ENCODE measurements at regions not wholly inside any gene's neighbourhood (a gene's known extent, or its start where the extent isn't known, plus 50 kb on each side); places are given as distances from the start of the nearest gene placed in this dataset.

DNA sequence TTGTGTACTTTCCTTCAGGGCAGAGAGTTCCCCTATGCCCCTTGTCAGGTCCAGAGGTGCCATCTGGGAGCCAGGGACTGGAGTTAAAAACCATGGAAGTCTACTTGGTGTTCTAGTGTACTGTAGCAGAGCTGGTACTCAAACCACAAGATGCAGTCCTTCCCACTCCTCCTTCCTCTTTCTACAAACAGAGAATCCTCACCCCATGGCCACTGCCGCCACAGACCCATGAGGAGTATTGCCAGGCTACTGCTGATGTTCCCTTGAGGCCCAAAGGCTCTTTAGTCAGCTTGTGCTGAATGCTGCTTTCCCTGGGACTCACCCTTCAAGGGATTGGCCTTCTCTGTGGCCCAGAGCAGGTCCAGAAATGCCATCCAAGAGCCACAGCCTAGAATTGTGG lies 229.2 kb upstream of the ZPLD1 start:
- TF ChIP-seq, protein P1, sequence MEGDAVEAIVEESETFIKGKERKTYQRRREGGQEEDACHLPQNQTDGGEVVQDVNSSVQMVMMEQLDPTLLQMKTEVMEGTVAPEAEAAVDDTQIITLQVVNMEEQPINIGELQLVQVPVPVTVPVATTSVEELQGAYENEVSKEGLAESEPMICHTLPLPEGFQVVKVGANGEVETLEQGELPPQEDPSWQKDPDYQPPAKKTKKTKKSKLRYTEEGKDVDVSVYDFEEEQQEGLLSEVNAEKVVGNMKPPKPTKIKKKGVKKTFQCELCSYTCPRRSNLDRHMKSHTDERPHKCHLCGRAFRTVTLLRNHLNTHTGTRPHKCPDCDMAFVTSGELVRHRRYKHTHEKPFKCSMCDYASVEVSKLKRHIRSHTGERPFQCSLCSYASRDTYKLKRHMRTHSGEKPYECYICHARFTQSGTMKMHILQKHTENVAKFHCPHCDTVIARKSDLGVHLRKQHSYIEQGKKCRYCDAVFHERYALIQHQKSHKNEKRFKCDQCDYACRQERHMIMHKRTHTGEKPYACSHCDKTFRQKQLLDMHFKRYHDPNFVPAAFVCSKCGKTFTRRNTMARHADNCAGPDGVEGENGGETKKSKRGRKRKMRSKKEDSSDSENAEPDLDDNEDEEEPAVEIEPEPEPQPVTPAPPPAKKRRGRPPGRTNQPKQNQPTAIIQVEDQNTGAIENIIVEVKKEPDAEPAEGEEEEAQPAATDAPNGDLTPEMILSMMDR (IDR thresholded peaks at IDR 0.05 in 8 of 11, conservative IDR thresholded peaks at IDR 0.05 in 3 of 11) = no peak
- no peak for TF ChIP-seq POLR2A (IDR thresholded peaks at IDR 0.05)

All from spleen (tissue), 7 donors.